GM03348 (cell line): ENCODE measurements at regions not wholly inside any gene's neighbourhood (a gene's known extent, or its start where the extent isn't known, plus 50 kb on each side); places are given as distances from the start of the nearest gene placed in this dataset.
A peak's percentile ranks its signal among the peaks of the same experiment; 100 is the strongest.
"Not testable (repeated sequence)": the region's sequence is repeated elsewhere in the genome, so short reads cannot be mapped to it uniquely, and the experiment has no call there.

ENCODE experiments used
- DNase-seq: peaks from one replicate; pipeline ENCODE4 v3.0.0; 2012; ENCODE audit warnings: low spot score

DNA sequence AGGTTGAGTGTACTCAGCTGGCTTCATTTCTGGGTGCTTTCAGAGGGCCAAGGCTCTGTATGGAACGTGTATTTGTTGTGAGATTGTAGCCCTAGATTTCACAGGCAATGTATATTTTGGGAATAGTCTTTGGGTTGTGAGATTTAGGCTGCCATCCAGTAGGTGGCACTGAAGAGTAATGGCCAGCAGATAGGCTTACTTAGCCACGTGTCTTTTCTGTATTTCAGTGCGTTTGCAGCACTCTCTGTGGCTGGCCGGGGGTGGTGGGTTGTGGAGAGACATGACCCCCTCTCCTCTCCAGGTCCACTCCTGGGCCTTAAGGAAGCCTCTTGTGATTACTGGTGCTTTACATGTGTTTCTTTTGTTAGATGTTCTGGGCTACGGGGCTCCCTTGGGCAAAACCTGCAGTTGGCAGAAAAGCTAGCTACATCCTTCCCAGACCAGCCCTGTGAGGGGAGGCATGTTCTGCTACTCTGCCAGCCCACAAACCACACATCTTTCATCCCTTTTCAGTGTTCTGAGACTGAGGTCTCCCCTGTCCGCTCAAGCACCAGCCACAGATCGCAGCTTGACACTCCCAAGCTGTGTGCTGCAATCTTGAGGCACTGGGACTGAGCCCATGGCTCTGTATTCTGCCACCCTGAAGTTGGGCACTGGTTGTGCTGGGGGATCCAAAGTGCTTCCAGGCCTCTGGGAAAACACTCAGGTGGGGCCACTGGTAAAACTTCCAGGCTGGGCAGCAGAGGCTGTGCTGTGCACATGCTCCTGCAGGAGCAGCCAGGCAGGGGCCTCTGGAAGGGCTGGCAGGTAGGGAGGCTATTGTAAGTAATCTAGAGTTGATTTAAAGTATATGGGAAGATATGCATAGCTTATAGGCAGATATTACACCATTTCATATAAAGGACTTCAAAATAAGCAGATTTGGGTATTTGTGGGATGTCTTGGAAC lies 1096.8 kb upstream of the PCDH20 start:
- peak; percentile 26 for DNase-seq

DNA sequence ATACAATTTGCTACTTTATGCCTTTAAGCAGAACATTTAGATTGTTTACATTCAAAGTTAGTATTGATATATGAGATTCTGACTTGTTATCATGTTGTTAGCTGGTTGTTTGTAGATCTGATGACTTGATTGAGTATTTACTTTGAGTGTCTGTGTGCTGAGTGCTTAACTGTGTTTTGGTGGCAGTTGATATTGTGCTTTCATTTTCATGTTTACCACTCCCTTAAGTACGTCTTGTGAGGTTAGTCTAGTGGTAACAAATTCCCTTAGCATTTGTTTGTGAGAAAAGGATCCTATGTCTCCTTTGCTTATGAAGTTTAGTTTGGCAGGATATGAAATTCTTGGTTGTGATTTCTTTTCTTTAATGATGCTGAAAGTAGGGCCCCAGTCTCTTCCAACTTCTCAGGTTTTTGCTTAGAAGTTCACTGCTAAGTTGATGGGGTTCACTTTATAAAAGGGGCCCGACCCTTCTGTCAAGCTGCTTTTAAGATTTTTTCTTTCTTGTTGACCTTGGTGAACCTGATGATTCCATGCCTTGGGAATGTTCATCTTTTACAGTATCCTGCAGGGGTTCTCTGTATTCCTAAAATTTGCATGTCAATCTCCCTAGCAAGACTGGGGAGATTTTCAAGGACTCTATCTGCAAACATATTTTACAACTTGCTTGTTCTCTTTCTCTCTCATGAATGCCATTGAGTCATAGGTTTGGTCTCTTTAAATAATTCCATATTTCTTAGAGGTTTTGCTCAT lies 1095.4 kb upstream of the PCDH20 start:
- no peak for DNase-seq

- DNase-seq: no peak
Measured at GRCh38 chr13:62502588-62502987, 1086.9 kb upstream of the PCDH20 start.

GRCh38 chr13:62489731-62490130 lies 1074.1 kb upstream of the PCDH20 start:
- DNase-seq: no peak

DNA sequence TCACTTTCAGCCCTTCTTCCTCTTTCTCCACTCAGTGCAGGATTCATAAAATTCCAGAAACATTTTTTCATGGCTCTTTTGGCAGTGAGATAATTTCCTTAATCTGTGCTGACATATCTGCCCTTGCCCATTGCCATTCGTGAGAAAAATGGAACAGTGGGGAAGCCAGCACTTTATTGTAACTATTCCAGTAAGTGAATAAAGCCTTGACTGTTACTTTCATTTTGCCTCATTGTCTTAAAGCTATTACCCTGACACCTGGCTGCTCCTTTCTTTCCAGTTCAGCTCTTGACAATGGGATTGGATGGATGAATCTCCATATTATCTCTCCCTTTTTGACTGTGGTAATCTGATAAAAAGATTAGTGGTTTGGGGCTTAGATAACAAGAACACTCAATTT lies 1068.1 kb upstream of the PCDH20 start:
- no peak for DNase-seq

DNA sequence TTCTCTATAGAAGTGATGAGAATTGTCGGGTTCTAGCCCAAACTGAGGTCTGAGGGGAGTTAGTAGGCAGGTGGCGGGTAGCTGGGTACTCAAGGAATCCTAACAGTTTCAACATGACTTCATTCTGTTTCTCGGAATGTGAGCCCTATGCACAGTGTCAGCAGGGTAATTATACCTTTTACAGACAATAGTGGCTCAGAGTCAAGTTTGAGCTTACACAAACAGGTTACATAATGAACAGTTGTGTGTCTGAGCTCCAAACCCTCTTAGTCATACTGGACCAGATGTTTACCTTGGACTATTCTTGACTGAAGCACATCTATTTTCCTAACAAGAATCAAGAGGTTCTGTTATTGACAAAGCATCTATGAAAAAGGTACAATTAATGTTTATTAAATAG lies 1066.7 kb upstream of the PCDH20 start:
- DNase-seq: no peak

GRCh38 chr13:62473944-62474237 lies 1058.2 kb upstream of the PCDH20 start:
- DNase-seq: no peak

GRCh38 chr13:62473190-62473943 lies 1057.7 kb upstream of the PCDH20 start:
- no peak for DNase-seq

DNA sequence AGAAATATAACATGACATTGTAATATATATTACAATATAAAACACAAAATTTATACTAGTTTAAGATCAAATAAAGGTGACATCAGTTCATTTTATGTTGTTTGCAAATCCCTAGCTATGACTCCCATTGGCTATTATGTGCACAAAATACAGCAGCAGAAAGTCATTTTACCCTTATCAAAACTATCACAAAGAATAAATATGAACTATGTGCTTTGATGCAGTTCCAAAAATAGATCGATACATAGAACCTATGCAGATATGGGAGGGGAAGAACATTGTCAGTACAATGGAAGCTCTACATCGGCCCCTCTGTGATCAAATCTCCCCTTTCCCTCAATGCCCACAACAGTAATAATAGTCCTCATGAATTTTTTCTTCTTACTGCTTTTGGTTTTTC lies 1038.1 kb upstream of the PCDH20 start:
- DNase-seq: no peak

DNA sequence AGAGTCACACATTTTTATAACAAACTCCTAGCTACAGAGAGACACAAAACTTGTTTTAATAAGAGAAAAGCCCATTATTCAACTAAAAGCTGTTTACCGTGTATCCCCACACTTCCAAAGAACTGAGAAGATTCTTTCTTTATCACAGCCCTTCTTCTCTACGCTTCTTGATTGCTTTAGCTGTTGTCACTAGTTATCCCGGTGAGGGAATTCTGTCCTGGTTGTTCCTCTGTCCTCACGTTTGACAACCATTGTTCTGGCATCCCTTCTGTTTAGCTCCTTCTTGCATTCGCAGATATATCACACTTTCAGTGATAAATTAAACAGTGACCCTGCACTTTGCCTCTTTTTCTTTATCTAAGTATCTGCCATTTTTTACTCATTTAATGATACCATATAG lies 1035.1 kb upstream of the PCDH20 start:
- no peak for DNase-seq

GRCh38 chr13:62447771-62448382 lies 1032.2 kb upstream of the PCDH20 start:
- not testable (repeated sequence) for DNase-seq

- no peak for DNase-seq
Measured at GRCh38 chr13:62444805-62445204, 1029.2 kb upstream of the PCDH20 start.

DNA sequence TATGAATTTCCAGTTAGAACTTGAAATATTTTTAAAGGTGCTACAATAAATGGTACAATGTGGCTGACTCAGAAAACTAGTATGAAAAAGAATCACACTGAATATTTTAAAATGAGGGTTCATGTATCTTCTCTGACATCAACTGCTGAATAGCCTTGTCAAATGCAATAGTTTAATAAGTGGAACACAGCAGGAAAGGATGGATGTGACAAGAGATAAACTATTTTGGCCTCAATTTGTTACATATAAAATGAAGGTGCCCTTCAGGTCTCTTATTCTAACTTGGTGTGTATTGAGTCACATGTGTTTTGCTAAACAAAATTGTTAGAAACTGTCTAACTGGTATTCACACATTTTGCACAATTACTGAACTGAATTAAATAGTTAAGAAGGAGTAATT lies 1018.4 kb upstream of the PCDH20 start:
- DNase-seq: no peak

GRCh38 chr13:62433660-62434059 lies 1018.0 kb upstream of the PCDH20 start:
- DNase-seq: no peak

DNA sequence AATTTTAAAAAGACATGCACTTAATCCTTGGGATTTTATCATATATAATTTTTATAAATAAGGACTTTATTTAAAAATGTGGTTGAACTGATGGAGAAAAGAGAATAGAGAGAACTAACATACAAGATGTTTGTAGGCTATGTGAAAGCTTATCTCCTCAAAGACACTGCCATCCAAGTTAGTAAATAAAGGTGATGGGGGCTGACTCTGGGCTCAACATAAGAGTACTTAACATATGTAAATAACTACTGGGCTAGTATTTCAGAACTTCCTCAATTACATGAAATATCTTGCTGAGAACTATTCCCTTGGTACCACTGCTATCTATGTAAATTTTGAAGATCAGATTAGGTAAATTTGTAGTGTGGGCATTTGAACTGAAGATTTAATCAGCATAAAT lies 1017.3 kb upstream of the PCDH20 start:
- DNase-seq: no peak

DNA sequence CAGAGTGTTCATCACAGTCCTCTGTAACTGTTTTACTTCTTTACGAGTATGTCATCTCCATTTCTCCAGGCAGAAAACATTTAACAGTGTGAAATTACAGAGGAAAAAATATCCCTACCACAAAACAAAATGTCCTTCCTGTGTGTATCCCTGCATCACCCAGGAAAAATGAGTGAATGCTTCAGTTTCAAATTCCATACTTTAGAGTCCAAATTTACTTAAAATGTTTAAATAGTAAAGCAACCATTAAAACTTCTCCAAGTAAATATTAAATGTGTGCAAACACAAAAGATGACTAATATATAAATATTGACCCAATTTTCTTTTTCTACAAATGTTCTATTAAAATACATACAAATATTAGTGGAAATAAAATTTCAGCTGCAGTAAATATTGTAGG lies 1016.6 kb upstream of the PCDH20 start:
- no peak for DNase-seq

GRCh38 chr13:62431852-62432251 lies 1016.2 kb upstream of the PCDH20 start:
- no peak for DNase-seq

GRCh38 chr13:62418872-62419271 lies 1003.2 kb upstream of the PCDH20 start:
- no peak for DNase-seq

DNA sequence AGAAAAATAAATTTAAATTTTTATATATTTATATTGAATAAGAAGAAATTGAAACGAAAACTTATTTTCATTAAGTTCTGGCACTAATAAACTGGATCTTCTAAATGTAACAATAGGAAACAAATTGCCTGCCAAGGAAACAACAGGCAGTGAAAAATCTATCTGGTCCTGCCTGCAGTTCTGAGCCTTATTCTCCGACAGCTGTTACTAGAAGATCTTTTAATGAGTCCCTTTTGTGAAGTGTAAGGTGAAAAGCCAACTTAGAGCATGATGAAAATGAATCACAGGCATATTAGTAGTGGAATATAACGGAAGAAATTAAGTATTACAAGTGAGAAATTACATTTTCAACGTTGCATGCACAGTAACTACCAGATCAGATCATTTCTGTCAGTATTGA lies 1002.7 kb upstream of the PCDH20 start:
- DNase-seq: no peak

GRCh38 chr13:62407871-62408270 lies 992.2 kb upstream of the PCDH20 start:
- DNase-seq: no peak

DNA sequence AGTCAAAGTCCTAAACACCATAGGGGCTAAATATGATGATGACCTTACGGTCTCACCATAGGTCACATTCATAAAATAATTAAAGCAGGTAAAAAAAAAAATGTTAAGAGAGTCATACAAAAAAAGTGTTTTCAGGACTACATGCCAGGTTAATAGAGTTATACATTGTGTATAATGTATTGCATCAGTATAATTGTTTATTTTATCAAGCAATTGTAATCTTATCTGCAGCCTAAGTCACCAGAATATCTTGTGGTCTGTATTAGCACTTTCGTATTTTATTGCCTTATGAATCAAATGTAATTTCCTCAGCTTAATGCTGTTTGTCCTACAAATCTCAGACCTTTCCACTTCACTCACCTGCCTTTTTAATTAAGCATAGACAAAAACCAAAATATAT lies 972.9 kb upstream of the PCDH20 start:
- no peak for DNase-seq

GRCh38 chr13:62387647-62388046 lies 972.0 kb upstream of the PCDH20 start:
- DNase-seq: no peak
